Panc1 (cell line): ENCODE measurements at regions not wholly inside any gene's neighbourhood (a gene's known extent, or its start where the extent isn't known, plus 50 kb on each side); places are given as distances from the start of the nearest gene placed in this dataset.

Experiments
- ATAC-seq: fragments of 200-7000 bp; cut with Tn5 transposase; 2 replicates; pipeline ENCODE4 v1.9.1; 2020; ENCODE audit warnings: mild to moderate bottlenecking, moderate library complexity
- BruUV-seq: library from RNA; stranded (reverse); fragments of 400-500 nt; replicated peaks from 2 replicates; lab custom pipeline; 2021; lab: Mats Ljungman, UMichigan
- CTCF ChIA-PET: fragments of 300-600 bp; sonication (Branson Sonifier 250); formaldehyde crosslinking; loops from one replicate; lab custom pipeline; 2022; ENCODE audit warnings: antibody characterized with exemption; lab: Charles Lee
- POLR2A ChIA-PET: fragments of 300-600 bp; sonication (Branson Sonifier 250); formaldehyde crosslinking; loops from one replicate; lab custom pipeline; 2022; ENCODE audit warnings: antibody characterized with exemption; lab: Charles Lee
- DNase-seq: peaks from one replicate; pipeline ENCODE4 v3.0.0-alpha.2; 2010; ENCODE audit warnings: low read depth, low spot score
- H3K27ac ChIP-seq: 2 replicates; pipeline ENCODE4 v1.5.1; 2011; ENCODE audit warnings: mild to moderate bottlenecking, low read length, inconsistent platforms
- H3K27me3 ChIP-seq: fragments of 200-500 bp; sonication (Bioruptor generic); 2 replicates; pipeline ENCODE4 v1.6.0; 2014; ENCODE audit warnings: low read length, inconsistent platforms; ENCODE audit not compliant: control insufficient read depth, insufficient read depth
- H3K36me3 ChIP-seq: fragments of 200-500 bp; sonication (Bioruptor generic); 2 replicates; pipeline ENCODE4 v1.5.1; 2014; ENCODE audit warnings: inconsistent platforms, mild to moderate bottlenecking, low read length, moderate library complexity; ENCODE audit not compliant: control insufficient read depth, insufficient read depth
- H3K4me1 ChIP-seq: 2 replicates; pipeline ENCODE4 v1.5.1; 2011; ENCODE audit warnings: inconsistent platforms, mild to moderate bottlenecking, low read length, moderate library complexity; ENCODE audit not compliant: control insufficient read depth, insufficient read depth
- H3K4me3 ChIP-seq, 2 experiments: 2 replicates each; pipeline ENCODE4 v1.5.1; 2011 to 2012; ENCODE audit warnings: low read depth in 2 of 2, low read length in 2 of 2, mild to moderate bottlenecking in 2 of 2, inconsistent platforms in 1 of 2, moderate library complexity in 1 of 2
- H3K9me3 ChIP-seq: fragments of 200-500 bp; sonication (Bioruptor generic); 2 replicates; pipeline ENCODE4 v1.5.1; 2014; ENCODE audit warnings: low read depth, mild to moderate bottlenecking, inconsistent platforms, low read length, moderate library complexity; ENCODE audit not compliant: control insufficient read depth, insufficient read depth
- CTCF ChIP-seq: fragments of 450-650 bp; IDR thresholded peaks from 2 replicates; pipeline ENCODE4 v1.5.1; 2017; ENCODE audit warnings: mild to moderate bottlenecking
- POLR2AphosphoS5 ChIP-seq: IDR thresholded peaks from 2 replicates; pipeline ENCODE4 v1.6.1; 2012; ENCODE audit warnings: mild to moderate bottlenecking, low read depth, low read length, moderate library complexity
- REST ChIP-seq, 2 experiments: IDR thresholded peaks; 2 replicates each; pipeline ENCODE4 v1.6.1; 2011 to 2012; ENCODE audit warnings: low read depth in 2 of 2, control low read depth in 1 of 2, low read length in 1 of 2, mild to moderate bottlenecking in 1 of 2, moderate library complexity in 1 of 2; ENCODE audit not compliant: insufficient read depth in 1 of 2
- SIN3A ChIP-seq: IDR thresholded peaks from 2 replicates; pipeline ENCODE4 v1.6.1; 2012; ENCODE audit warnings: low read depth, mild to moderate bottlenecking, low read length, moderate library complexity, borderline replicate concordance; ENCODE audit not compliant: insufficient read depth
- TCF7L2 ChIP-seq: IDR thresholded peaks from 2 replicates; pipeline ENCODE4 v1.6.1; 2011; ENCODE audit warnings: mild to moderate bottlenecking, low read depth, low read length, inconsistent platforms
- in situ Hi-C: cut with HindIII; loops from 2 replicates; pipeline ENCODE4 v1.10.0; 2016; ENCODE audit warnings: low sequenced_read_pairs, low pct_unique_long_range_greater_than_20kb
- intact Hi-C: fragments of 100-400 bp; cut with micrococcal nuclease; formaldehyde crosslinking; loops from one replicate; pipeline ENCODE4 v1.10.0; 2022; ENCODE audit not compliant: unreplicated experiment

GRCh38 chr4:79689740-79690139 is 281.7 kb upstream of the GK2 start:
- no peak overlapping the region for H3K4me3 ChIP-seq
- no peak overlapping the region for H3K27ac ChIP-seq
- in situ Hi-C loops (no loop called here), intact Hi-C loops (no loop called here)
- POLR2A ChIA-PET = no interaction called here
- no peaks in the 10 kb centered on the region for H3K4me1 ChIP-seq
- no peak for ATAC-seq
- TF ChIP-seq CTCF (no peak), POLR2AphosphoS5 (no peak), TCF7L2 (no peak), REST (IDR thresholded peaks at IDR 0.05; ENCODE audit: insufficient read depth in 1 of 2, low read depth in 2 of 2, low read length in 1 of 2) (no peak), SIN3A (no peak)
- CTCF ChIA-PET = no interaction called here
- BruUV-seq = no TSS peak
- no peaks in the 10 kb centered on the region for H3K36me3 ChIP-seq
- H3K27me3 ChIP-seq = no peaks in the 10 kb centered on the region
- H3K9me3 ChIP-seq = no peaks in the 10 kb centered on the region
- no peak for DNase-seq

- CTCF ChIA-PET = no interaction called here
- Histone ChIP-seq H3K27me3 (no peaks in the 10 kb centered on the region), H3K9me3 (no peaks in the 10 kb centered on the region), H3K36me3 (no peaks in the 10 kb centered on the region), H3K27ac (no peak overlapping the region), H3K4me1 (no peaks in the 10 kb centered on the region), H3K4me3 (no peak overlapping the region)
- POLR2A ChIA-PET = no interaction called here
- DNase-seq = no peak
- in situ Hi-C loops (no loop called here), intact Hi-C loops (no loop called here)
- no TSS peak for BruUV-seq
- TF ChIP-seq CTCF = no peak
- no peak for TF ChIP-seq TCF7L2
- TF ChIP-seq REST (IDR thresholded peaks at IDR 0.05; ENCODE audit: insufficient read depth in 1 of 2, low read depth in 2 of 2, low read length in 1 of 2) = no peak
- no peak for TF ChIP-seq POLR2AphosphoS5
- TF ChIP-seq SIN3A = no peak
- ATAC-seq = no peak
These were observed 280.7 kb upstream of the GK2 start for GRCh38 chr4:79688691-79689090.
